ENCODE measurements at regions not wholly inside any gene's neighbourhood (a gene's known extent, or its start where the extent isn't known, plus 50 kb on each side); places are given as distances from the start of the nearest gene placed in this dataset.

DNA sequence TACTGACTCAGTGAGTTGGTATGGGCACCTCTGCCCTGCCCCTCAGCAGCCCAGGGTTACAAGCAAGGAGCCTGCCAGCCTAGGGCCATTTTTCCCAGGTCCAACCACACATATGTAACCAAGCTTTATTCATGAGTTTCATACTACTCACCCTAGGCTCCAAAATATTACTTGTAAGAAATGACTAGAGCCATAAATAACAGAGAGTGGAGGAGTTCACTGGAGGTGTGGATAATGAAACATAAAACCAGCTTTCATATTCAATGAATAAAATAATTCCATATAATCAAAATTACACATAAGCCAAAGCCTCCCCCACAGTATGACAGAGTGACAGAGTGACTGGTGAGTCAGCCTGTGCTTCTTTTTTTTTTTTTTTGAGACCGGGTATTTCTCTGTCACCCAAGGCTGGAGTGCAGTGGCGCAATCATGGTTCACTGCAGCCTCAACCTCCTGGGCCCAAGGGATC lies 229.8 kb upstream of the SASH1 start:
- TF ChIP-seq POLR2A (IDR thresholded peaks at IDR 0.05), result no peak
- TF ChIP-seq, protein P1, sequence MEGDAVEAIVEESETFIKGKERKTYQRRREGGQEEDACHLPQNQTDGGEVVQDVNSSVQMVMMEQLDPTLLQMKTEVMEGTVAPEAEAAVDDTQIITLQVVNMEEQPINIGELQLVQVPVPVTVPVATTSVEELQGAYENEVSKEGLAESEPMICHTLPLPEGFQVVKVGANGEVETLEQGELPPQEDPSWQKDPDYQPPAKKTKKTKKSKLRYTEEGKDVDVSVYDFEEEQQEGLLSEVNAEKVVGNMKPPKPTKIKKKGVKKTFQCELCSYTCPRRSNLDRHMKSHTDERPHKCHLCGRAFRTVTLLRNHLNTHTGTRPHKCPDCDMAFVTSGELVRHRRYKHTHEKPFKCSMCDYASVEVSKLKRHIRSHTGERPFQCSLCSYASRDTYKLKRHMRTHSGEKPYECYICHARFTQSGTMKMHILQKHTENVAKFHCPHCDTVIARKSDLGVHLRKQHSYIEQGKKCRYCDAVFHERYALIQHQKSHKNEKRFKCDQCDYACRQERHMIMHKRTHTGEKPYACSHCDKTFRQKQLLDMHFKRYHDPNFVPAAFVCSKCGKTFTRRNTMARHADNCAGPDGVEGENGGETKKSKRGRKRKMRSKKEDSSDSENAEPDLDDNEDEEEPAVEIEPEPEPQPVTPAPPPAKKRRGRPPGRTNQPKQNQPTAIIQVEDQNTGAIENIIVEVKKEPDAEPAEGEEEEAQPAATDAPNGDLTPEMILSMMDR (IDR thresholded peaks at IDR 0.05), result no peak
- 78 to 89% methylated on average over 2 of the region's 2 CpGs for WGBS, 2 donors
- no peak overlapping the region for H3K4me3 ChIP-seq (ENCODE audit: low read depth, poor library complexity, severe bottlenecking)
- no peak for DNase-seq (ENCODE audit: low spot score in 2 of 2)
- intact Hi-C loops (cut with DNase I; ENCODE audit: low total_unique reads), result no loop called here

DNA sequence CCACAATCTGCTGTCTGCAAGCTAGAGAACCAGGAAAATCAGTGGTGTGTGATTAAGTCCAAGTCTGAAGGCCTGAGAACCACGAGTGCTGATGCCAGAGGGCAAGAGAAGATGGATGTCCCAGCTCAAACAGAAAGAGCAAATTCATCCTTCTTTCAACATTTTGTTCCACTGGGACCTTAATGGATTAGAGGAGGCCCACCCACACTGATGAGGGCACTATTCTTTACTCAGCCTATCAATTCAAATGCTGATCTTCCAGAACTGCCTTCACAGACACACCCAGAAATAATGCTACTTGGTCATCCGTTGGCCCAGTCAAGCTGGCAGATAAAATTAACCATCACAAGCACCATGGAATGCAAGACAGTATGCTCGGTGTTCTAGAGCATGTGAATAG lies 226.6 kb upstream of the SASH1 start:
- intact Hi-C loops (cut with DNase I; ENCODE audit: low total_unique reads), result no loop called here
- WGBS, 2 donors, result 78 to 82% methylated on average over 3 of the region's 3 CpGs
- TF ChIP-seq, protein P1 (IDR thresholded peaks at IDR 0.05), result no peak
- TF ChIP-seq POLR2A (IDR thresholded peaks at IDR 0.05), result no peak
- no peak for DNase-seq (ENCODE audit: low spot score in 2 of 2)
- no peak overlapping the region for H3K4me3 ChIP-seq (ENCODE audit: low read depth, poor library complexity, severe bottlenecking)

DNA sequence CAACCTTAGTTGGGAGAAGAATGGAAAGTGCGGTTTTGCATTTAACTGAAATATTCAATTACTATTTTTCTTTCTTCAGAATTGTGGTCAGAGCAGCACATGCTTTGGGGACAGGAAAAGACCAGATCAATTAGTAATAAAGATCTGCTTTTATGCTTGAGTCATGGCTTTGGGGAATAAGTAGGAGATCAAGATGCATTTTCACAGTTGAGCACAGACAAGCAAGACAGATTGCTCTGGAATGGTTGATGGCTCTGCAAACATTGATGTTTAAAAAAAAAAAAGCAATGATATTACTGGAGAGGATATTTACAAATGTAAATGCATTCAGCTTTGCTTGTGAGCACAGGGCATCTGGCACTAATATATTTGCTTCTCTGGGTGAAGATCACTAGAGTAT lies 224.4 kb upstream of the SASH1 start:
- intact Hi-C loops (cut with DNase I; ENCODE audit: low total_unique reads), result no loop called here
- TF ChIP-seq POLR2A (IDR thresholded peaks at IDR 0.05), result no peak
- TF ChIP-seq, protein P1 (IDR thresholded peaks at IDR 0.05), result no peak
- no peak overlapping the region for H3K4me3 ChIP-seq (ENCODE audit: low read depth, poor library complexity, severe bottlenecking)
- WGBS, 2 donors, result 81 to 98% methylated on average over 1 of the region's 1 CpG
- no peak for DNase-seq (ENCODE audit: low spot score in 2 of 2)

DNA sequence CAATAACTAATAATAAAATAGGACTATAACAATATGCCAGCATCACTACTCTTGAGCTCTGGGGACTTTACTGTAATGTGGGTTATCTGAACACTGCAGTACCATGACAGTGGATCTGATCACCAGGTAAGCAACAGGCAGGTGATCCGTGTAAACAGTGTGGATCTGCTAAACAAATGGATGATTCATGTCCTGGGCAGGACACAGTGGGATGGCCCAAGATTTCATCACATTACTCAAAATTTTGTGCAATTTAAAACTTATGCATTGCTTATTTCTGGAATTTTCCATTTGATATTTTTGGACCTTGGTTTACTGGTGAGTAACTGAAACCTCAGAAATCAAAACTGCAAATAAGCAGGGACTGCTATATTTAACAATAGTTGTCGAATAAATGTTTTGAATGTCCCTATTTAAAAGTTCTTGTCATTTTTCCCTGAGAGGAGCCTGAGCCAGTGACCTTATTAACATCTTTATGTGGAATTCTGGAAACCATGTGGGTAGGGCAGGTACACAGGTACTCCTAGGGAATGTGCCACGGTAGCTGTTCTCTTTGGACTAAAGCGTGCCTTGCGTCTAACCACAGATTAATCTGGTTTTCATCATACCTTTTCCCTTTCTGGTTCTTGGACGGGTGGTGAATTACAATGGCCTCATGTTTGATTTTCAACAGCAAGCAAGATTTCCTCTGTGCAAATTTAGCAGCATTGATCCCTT lies 214.5 kb upstream of the SASH1 start:
- 73 to 79% methylated on average over 6 of the region's 6 CpGs for WGBS, 2 donors
- intact Hi-C loops (cut with DNase I; ENCODE audit: low total_unique reads), result no loop called here
- no peak for DNase-seq (ENCODE audit: low spot score in 2 of 2)
- no peak for TF ChIP-seq POLR2A (IDR thresholded peaks at IDR 0.05)
- TF ChIP-seq, protein P1 (IDR thresholded peaks at IDR 0.05), result no peak
- H3K4me3 ChIP-seq (ENCODE audit: low read depth, poor library complexity, severe bottlenecking), result no peak overlapping the region

DNA sequence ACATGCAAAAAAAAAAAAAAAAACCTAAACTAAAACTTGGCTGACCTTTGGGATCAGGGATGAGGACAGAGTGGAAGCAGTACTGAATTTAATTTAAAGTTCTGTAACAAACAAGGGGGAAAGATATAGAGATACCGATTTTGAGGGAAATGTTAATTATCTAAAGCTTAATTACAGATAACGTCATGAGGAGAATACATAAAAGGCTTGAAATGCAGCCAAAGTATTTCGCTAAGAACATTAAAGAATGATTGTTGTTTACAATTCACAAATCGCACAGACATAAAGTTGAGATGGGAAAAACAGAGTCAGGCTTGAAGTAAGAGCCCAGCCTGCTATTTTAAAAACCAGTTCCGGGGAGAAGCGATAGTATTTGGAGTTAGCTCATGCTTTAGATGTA lies 208.0 kb upstream of the SASH1 start:
- no peak for TF ChIP-seq POLR2A (IDR thresholded peaks at IDR 0.05)
- TF ChIP-seq, protein P1 (IDR thresholded peaks at IDR 0.05), result no peak
- intact Hi-C loops (cut with DNase I; ENCODE audit: low total_unique reads), result no loop called here
- no peak overlapping the region for H3K4me3 ChIP-seq (ENCODE audit: low read depth, poor library complexity, severe bottlenecking)
- WGBS, 2 donors, result 30 to 31% methylated on average over 6 of the region's 6 CpGs
- DNase-seq (ENCODE audit: low spot score in 2 of 2), result no peak

DNA sequence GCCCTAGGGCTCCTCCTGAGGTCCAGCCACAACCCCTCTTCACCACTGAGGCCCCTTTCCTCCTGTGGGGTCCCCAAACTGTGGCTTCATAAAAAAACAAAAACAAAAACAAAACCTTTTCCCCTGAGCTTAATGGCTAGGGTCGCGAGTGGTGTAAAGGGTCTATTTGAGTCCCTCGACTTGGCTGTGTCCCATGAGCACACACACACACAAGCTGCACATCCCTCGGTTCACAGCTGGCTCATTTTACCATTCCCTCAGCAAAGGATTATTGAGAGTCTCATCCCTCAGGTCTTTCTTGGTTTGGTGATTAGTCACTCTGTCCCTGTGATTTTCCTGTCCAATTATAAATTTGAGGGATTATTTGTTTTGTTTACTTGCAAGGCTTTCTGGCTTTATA lies 206.1 kb upstream of the SASH1 start:
- H3K4me3 ChIP-seq (ENCODE audit: low read depth, poor library complexity, severe bottlenecking), result no peak overlapping the region
- intact Hi-C loops (cut with DNase I; ENCODE audit: low total_unique reads), result no loop called here
- no peak for DNase-seq (ENCODE audit: low spot score in 2 of 2)
- 78% methylated on average over 4 of the region's 4 CpGs for WGBS, 2 donors
- TF ChIP-seq POLR2A (IDR thresholded peaks at IDR 0.05), result no peak
- TF ChIP-seq, protein P1 (IDR thresholded peaks at IDR 0.05), result no peak
